K562 (cell line): ENCODE measurements at regions not wholly inside any gene's neighbourhood (a gene's known extent, or its start where the extent isn't known, plus 50 kb on each side); places are given as distances from the start of the nearest gene placed in this dataset.

Experiments
- ATAC-seq: fragments of 200-7000 bp; cut with Tn5 transposase; 3 replicates; pipeline ENCODE4 v1.9.1; 2020; ENCODE audit warnings: moderate library complexity
- BruUV-seq: library from RNA; stranded (reverse); fragments of 400-500 nt; replicated peaks from 2 replicates; lab custom pipeline; 2021; lab: Mats Ljungman, UMichigan
- CTCF ChIA-PET: fragments of 300-600 bp; formaldehyde crosslinking; extraction: SDS; loops from one replicate; lab custom pipeline; 2021; ENCODE audit warnings: low intra/inter-chr PET ratio; lab: Yijun Ruan, JAX
- POLR2A ChIA-PET: fragments of 300-600, 350-650 bp; sonication (Branson Sonifier 250); formaldehyde crosslinking; extraction: SDS; loops from one replicate; lab custom pipeline; 2021; ENCODE audit warnings: antibody characterized with exemption, inconsistent platforms; lab: Yijun Ruan, JAX
- DNase-seq, 4 experiments: peaks; one replicate each; pipeline versions ENCODE4 v3.0.0 to v3.0.0-alpha.2; 2011 to 2018; ENCODE audit warnings: low spot score in 3 of 4, mixed read lengths in 3 of 4; ENCODE audit errors: extremely low read depth in 1 of 4
- FAIRE-seq: peaks from 2 replicates; lab custom pipeline; 2011; peaks lifted over from hg19 to GRCh38; lab: Jason Lieb, UNC
- H2AFZ ChIP-seq: 2 replicates; pipeline ENCODE4 v1.6.0; 2011; ENCODE audit warnings: low read depth, low read length, control low read depth, inconsistent platforms
- H3K27ac ChIP-seq: fragments of 200-600 bp; 3 replicates; pipeline ENCODE4 v1.8.0; 2011; ENCODE audit warnings: low read depth, mild to moderate bottlenecking, control low read depth, inconsistent platforms, low read length, moderate library complexity, mixed read lengths; ENCODE audit errors: extremely low read depth
- H3K27me3 ChIP-seq, 2 experiments: fragments of 300-600 bp in 1 of 2; 2 replicates in 1 of 2; 3 replicates in 1 of 2; pipeline versions ENCODE4 v1.6.0 to v1.8.0; 2011; ENCODE audit warnings: inconsistent platforms in 2 of 2, low read length in 2 of 2, mild to moderate bottlenecking in 1 of 2, mixed read lengths in 1 of 2, moderate library complexity in 1 of 2; ENCODE audit not compliant: control insufficient read depth in 2 of 2, insufficient read depth in 2 of 2
- H3K36me3 ChIP-seq: fragments of 300-600 bp; 3 replicates; pipeline ENCODE4 v1.8.0; 2011; ENCODE audit warnings: mild to moderate bottlenecking, low read length, inconsistent platforms; ENCODE audit not compliant: control insufficient read depth, insufficient read depth
- H3K4me1 ChIP-seq, 2 experiments: fragments of 200-600 bp in 1 of 2; replicated peaks in 1 of 2; 2 replicates in 1 of 2; 3 replicates in 1 of 2; pipeline versions ENCODE4 v1.5.1 to v1.8.0; 2011; ENCODE audit warnings: inconsistent platforms in 2 of 2, low read length in 2 of 2, mild to moderate bottlenecking in 1 of 2, mixed read lengths in 1 of 2, moderate library complexity in 1 of 2; ENCODE audit not compliant: control insufficient read depth in 2 of 2, insufficient read depth in 2 of 2
- H3K4me2 ChIP-seq: 2 replicates; pipeline ENCODE4 v1.6.1; 2011; ENCODE audit warnings: low read length, control low read depth, inconsistent platforms, mixed read lengths; ENCODE audit not compliant: insufficient read depth
- H3K4me3 ChIP-seq: fragments of 200-600 bp; sonication (generic), shearing (Covaris generic); 2 replicates; pipeline ENCODE4 v1.5.1; 2016; ENCODE audit warnings: control low read depth, inconsistent platforms
- H3K79me2 ChIP-seq: fragments of 200-600 bp; 3 replicates; pipeline ENCODE4 v1.8.0; 2011; ENCODE audit warnings: low read length, inconsistent platforms; ENCODE audit not compliant: control insufficient read depth, insufficient read depth
- H3K9ac ChIP-seq, 2 experiments: 2 replicates each; pipeline versions ENCODE4 v1.6.0 to v1.6.1; 2011; ENCODE audit warnings: low read depth in 2 of 2, low read length in 2 of 2, control low read depth in 1 of 2, inconsistent platforms in 1 of 2, mild to moderate bottlenecking in 1 of 2, mixed read lengths in 1 of 2; ENCODE audit not compliant: insufficient read depth in 1 of 2
- H3K9me1 ChIP-seq: one replicate; pipeline ENCODE4 v1.6.0; 2011; ENCODE audit warnings: inconsistent platforms, mild to moderate bottlenecking, low read length, moderate library complexity; ENCODE audit not compliant: control insufficient read depth, insufficient read depth
- H3K9me3 ChIP-seq: replicated peaks from 2 replicates; pipeline ENCODE4 v1.5.1; 2011; ENCODE audit warnings: low read depth, low read length, inconsistent platforms; ENCODE audit not compliant: control insufficient read depth, insufficient read depth
- H4K20me1 ChIP-seq: replicated peaks from 2 replicates; pipeline ENCODE4 v1.6.1; 2011; ENCODE audit warnings: low read length, inconsistent platforms, mixed read lengths; ENCODE audit not compliant: control insufficient read depth, insufficient read depth
- ARHGAP35 ChIP-seq: fragments of 450-650 bp; IDR thresholded peaks from 2 replicates; pipeline ENCODE4 v1.6.1; 2018; ENCODE audit not compliant: partially characterized antibody
- ATF1 ChIP-seq, 2 experiments: fragments of 450-650 bp in 1 of 2; IDR thresholded peaks; 2 replicates each; pipeline ENCODE4 v1.6.1; 2016; ENCODE audit warnings: missing compliant biosample characterization in 1 of 2, missing genetic modification characterization in 1 of 2
- CAMTA2 ChIP-seq: fragments of 250-450 bp; sonication (Bioruptor Pico); conservative IDR thresholded peaks from 2 replicates; pipeline ENCODE4 v1.5.1; 2022
- FOSL1 ChIP-seq: fragments of 200-800 bp; sonication (Bioruptor generic); conservative IDR thresholded peaks from 2 replicates; pipeline ENCODE4 v1.6.1; 2016; ENCODE audit warnings: missing genetic modification characterization, missing compliant biosample characterization
- HMBOX1 ChIP-seq: sonication (generic); IDR thresholded peaks from 2 replicates; pipeline ENCODE4 v1.6.1; 2016
- KDM5B ChIP-seq: fragments of 200-600 bp; sonication (generic); IDR thresholded peaks from 2 replicates; pipeline ENCODE4 v1.6.1; 2012; ENCODE audit warnings: low read depth, mild to moderate bottlenecking, moderate library complexity, low read length, control low read depth, inconsistent platforms; ENCODE audit not compliant: insufficient replicate concordance
- NR2F6 ChIP-seq: fragments of 450-650 bp; formaldehyde crosslinking; IDR thresholded peaks from 2 replicates; pipeline ENCODE4 v1.4.0; 2020; ENCODE audit warnings: mild to moderate bottlenecking
- RFX5 ChIP-seq: IDR thresholded peaks from 2 replicates; pipeline ENCODE4 v1.6.1; 2011; ENCODE audit warnings: low read depth, mild to moderate bottlenecking, improper control_type of control experiment, low read length
- SIN3B ChIP-seq: fragments of 450-650 bp; IDR thresholded peaks from 2 replicates; pipeline ENCODE4 v1.6.1; 2017; ENCODE audit warnings: low read depth, mild to moderate bottlenecking, moderate library complexity
- YBX1 ChIP-seq: fragments of 450-650 bp; IDR thresholded peaks from 2 replicates; pipeline ENCODE4 v1.7.1; 2016; ENCODE audit warnings: mild to moderate bottlenecking
- WGBS: fragments of 100-300 bp; shearing (Covaris generic); methylation state at CpG from one replicate; pipeline ENCODE4 v1.1.6; 2016; ENCODE audit warnings: low coverage, mixed read lengths; ENCODE audit not compliant: insufficient coverage; ENCODE audit errors: missing lambda C conversion rate; 5-methylcytosine and 5-hydroxymethylcytosine counted together
- in situ Hi-C: fragments of 300-500 bp; cut with MboI; formaldehyde crosslinking; loops from 4 replicates; pipeline ENCODE4 v1.15.0; 2018; ENCODE audit warnings: inconsistent platforms, mixed read lengths
- intact Hi-C: fragments of 100-400 bp; cut with micrococcal nuclease; formaldehyde crosslinking; loops from 2 replicates; pipeline ENCODE4 v1.14.2; 2022

- H3K9me1 ChIP-seq: no peaks in the 10 kb centered on the region
- DNase-seq (no peak), FAIRE-seq (no peak), ATAC-seq (no peak)
- POLR2A ChIA-PET: no interaction called here
- 0% methylated on average over 4 of the region's 7 CpGs for WGBS
- no peaks in the 10 kb centered on the region for H4K20me1 ChIP-seq
- H3K9me3 ChIP-seq: no peaks in the 10 kb centered on the region
- H3K27me3 ChIP-seq: peaks cover 0 to 12% of the 10 kb centered on the region in 2 experiments; a peak in 3 of 5 replicates
- H3K27ac ChIP-seq: no peak overlapping the region
- no peak for TF ChIP-seq ATF1 (CRISPR knock-in tag; IDR thresholded peaks at IDR 0.05)
- no peak for TF ChIP-seq ATF1 (tag; IDR thresholded peaks at IDR 0.05)
- TF ChIP-seq CAMTA2: no peak
- no peak for TF ChIP-seq KDM5B
- TF ChIP-seq SIN3B: no peak
- TF ChIP-seq HMBOX1: no peak
- TF ChIP-seq YBX1: no peak
- TF ChIP-seq FOSL1: no peak
- TF ChIP-seq ARHGAP35: no peak
- TF ChIP-seq NR2F6 (CRISPR knock-in tag): no peak
- no peak for TF ChIP-seq RFX5
- no peak overlapping the region for H3K4me3 ChIP-seq
- no peak overlapping the region for H3K4me2 ChIP-seq
- no peak overlapping the region for H2AFZ ChIP-seq
- in situ Hi-C loops (no loop called here), intact Hi-C loops (no loop called here)
- no peaks in the 10 kb centered on the region for H3K4me1 ChIP-seq
- no peak overlapping the region for H3K9ac ChIP-seq
- BruUV-seq: no TSS peak
- CTCF ChIA-PET: no interaction called here
- no peaks in the 10 kb centered on the region for H3K36me3 ChIP-seq
- H3K79me2 ChIP-seq: no peaks in the 10 kb centered on the region
These were observed 68.6 kb downstream of the SMIM21 start for GRCh38 chr18:75358928-75359327.
